ENCODE measurements at regions not wholly inside any gene's neighbourhood (a gene's known extent, or its start where the extent isn't known, plus 50 kb on each side); places are given as distances from the start of the nearest gene placed in this dataset.

- peak overlapping the region; percentile 4 for H3K27ac Mint-ChIP-seq
- TF ChIP-seq CTCF (IDR thresholded peaks at IDR 0.05), result no peak
- CTCF ChIA-PET, result interaction anchor here (0.9 to 1.9 kb wide), 2 partner anchors 15 to 168 kb away, joined by 4 read pairs; no protein-coding TSS in a partner anchor
- POLR2A ChIA-PET, result no interaction called here
- no peaks in the 10 kb centered on the region for H3K27me3 Mint-ChIP-seq
- intact Hi-C loops (cut with micrococcal nuclease), result no loop called here
- DNase-seq, result no peak
- peak; percentile 51 for ATAC-seq
- peaks cover 7% of the 10 kb centered on the region for H3K4me1 Mint-ChIP-seq (ENCODE audit: low read depth)
- no peaks in the 10 kb centered on the region for H3K36me3 Mint-ChIP-seq (ENCODE audit: low read depth)
- no peak overlapping the region for H3K4me3 Mint-ChIP-seq
- H3K9me3 Mint-ChIP-seq, result peaks cover 1% of the 10 kb centered on the region
Measured at GRCh38 chr3:189394599-189395121, 222.9 kb downstream of the TPRG1 start.

GRCh38 chr3:189395825-189396224, 224.1 kb downstream of the TPRG1 start:
- intact Hi-C loops (cut with micrococcal nuclease), result no loop called here
- DNase-seq (no peak), ATAC-seq (no peak)
- POLR2A ChIA-PET, result interaction anchor here (0.7 kb wide), 1 partner anchor 108 kb away, joined by 3 read pairs; no protein-coding TSS in a partner anchor
- CTCF ChIA-PET, result no interaction called here
- H3K9me3 Mint-ChIP-seq, result peaks cover 1% of the 10 kb centered on the region
- no peak overlapping the region for H3K4me3 Mint-ChIP-seq
- H3K27ac Mint-ChIP-seq, result no peak overlapping the region
- H3K4me1 Mint-ChIP-seq (ENCODE audit: low read depth), result peaks cover 7% of the 10 kb centered on the region
- no peaks in the 10 kb centered on the region for H3K36me3 Mint-ChIP-seq (ENCODE audit: low read depth)
- TF ChIP-seq CTCF (IDR thresholded peaks at IDR 0.05), result no peak
- no peaks in the 10 kb centered on the region for H3K27me3 Mint-ChIP-seq

- no peak for ATAC-seq
- DNase-seq, result no peak
- H3K9me3 Mint-ChIP-seq, result peaks cover 1% of the 10 kb centered on the region
- ChIA-PET POLR2A (interaction anchor here (0.6 kb wide), 1 partner anchor 78 kb away, joined by 3 read pairs; no protein-coding TSS in a partner anchor), CTCF (interaction anchor here (0.6 kb wide), 1 partner anchor 312 kb away, joined by 3 read pairs; no protein-coding TSS in a partner anchor)
- no peak overlapping the region for H3K27ac Mint-ChIP-seq
- H3K4me3 Mint-ChIP-seq, result no peak overlapping the region
- H3K27me3 Mint-ChIP-seq, result no peaks in the 10 kb centered on the region
- no peaks in the 10 kb centered on the region for H3K36me3 Mint-ChIP-seq (ENCODE audit: low read depth)
- TF ChIP-seq CTCF (IDR thresholded peaks at IDR 0.05), result no peak
- H3K4me1 Mint-ChIP-seq (ENCODE audit: low read depth), result peaks cover 6% of the 10 kb centered on the region
- intact Hi-C loops (cut with micrococcal nuclease), result no loop called here
Measured at GRCh38 chr3:189398656-189399055, 226.9 kb downstream of the TPRG1 start.

DNA sequence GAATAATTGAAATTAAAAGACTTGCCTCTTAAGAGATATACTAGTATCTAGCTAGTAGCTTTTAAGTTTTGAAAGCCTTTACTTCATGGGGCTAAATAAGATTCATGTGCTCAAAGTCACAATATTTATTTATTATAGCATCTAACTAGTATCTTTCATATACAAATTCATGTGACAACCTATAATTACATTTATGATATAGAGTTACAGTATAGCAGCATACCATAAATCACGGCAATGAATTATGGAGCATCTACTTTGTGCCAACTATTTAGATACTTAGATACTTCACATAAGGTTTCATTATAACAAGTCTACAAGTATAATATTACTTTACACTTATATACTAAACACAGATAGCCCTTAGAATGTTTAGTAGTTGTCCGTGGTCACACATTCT, 229.4 kb downstream of the TPRG1 start:
- Mint-ChIP-seq H3K4me3 (no peak overlapping the region), H3K27me3 (no peaks in the 10 kb centered on the region), H3K36me3 (ENCODE audit: low read depth) (no peaks in the 10 kb centered on the region), H3K9me3 (peaks cover 1% of the 10 kb centered on the region), H3K4me1 (ENCODE audit: low read depth) (peaks cover 10% of the 10 kb centered on the region), H3K27ac (no peak overlapping the region)
- TF ChIP-seq CTCF (IDR thresholded peaks at IDR 0.05), result no peak
- POLR2A ChIA-PET, result no interaction called here
- DNase-seq, result no peak
- no peak for ATAC-seq
- intact Hi-C loops (cut with micrococcal nuclease), result loop anchor here (10.0 kb wide), 1 partner anchor 126 kb away; no protein-coding TSS in a partner anchor
- CTCF ChIA-PET, result no interaction called here

DNA sequence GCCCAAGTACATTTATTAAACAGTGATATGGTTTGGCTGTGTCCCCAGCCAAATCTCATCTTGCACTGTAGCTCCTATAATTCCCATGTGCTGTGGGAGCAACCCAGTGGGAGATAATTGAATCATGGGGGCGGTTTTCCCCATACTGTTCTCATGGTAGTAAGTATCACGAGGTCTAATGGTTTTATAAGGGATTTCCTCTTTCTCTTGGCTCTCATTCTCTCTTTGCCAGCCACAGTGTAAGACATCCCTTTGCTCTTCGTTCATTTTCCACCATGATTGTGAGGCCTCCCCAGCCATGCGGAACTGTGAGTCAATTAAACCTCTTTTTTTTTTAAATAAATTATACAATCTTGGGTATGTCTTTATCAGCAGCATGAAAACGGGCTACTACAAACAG, 228.0 kb upstream of the TP63 start:
- DNase-seq (no peak), ATAC-seq (no peak)
- intact Hi-C loops (cut with micrococcal nuclease), result loop anchor here (10.0 kb wide), 1 partner anchor 128 kb away; no protein-coding TSS in a partner anchor
- no peaks in the 10 kb centered on the region for H3K27me3 Mint-ChIP-seq
- H3K4me3 Mint-ChIP-seq, result no peak overlapping the region
- H3K4me1 Mint-ChIP-seq (ENCODE audit: low read depth), result peaks cover 10% of the 10 kb centered on the region
- ChIA-PET CTCF (no interaction called here), POLR2A (no interaction called here)
- no peak for TF ChIP-seq CTCF (IDR thresholded peaks at IDR 0.05)
- no peaks in the 10 kb centered on the region for H3K9me3 Mint-ChIP-seq
- H3K27ac Mint-ChIP-seq, result no peak overlapping the region
- H3K36me3 Mint-ChIP-seq (ENCODE audit: low read depth), result no peaks in the 10 kb centered on the region
